WI38 (cell line): ENCODE measurements at regions not wholly inside any gene's neighbourhood (a gene's known extent, or its start where the extent isn't known, plus 50 kb on each side); places are given as distances from the start of the nearest gene placed in this dataset.

Experiments
- H3K4me3 ChIP-seq: 2 replicates; pipeline ENCODE4 v1.5.1; 2011; ENCODE audit warnings: low read depth, mild to moderate bottlenecking, control low read depth, low read length
- TF ChIP-seq, protein P1 (sequence below): IDR thresholded peaks from 2 replicates; pipeline ENCODE4 v1.5.1; 2012; ENCODE audit warnings: low read depth, mild to moderate bottlenecking, control low read depth, low read length

DNA sequence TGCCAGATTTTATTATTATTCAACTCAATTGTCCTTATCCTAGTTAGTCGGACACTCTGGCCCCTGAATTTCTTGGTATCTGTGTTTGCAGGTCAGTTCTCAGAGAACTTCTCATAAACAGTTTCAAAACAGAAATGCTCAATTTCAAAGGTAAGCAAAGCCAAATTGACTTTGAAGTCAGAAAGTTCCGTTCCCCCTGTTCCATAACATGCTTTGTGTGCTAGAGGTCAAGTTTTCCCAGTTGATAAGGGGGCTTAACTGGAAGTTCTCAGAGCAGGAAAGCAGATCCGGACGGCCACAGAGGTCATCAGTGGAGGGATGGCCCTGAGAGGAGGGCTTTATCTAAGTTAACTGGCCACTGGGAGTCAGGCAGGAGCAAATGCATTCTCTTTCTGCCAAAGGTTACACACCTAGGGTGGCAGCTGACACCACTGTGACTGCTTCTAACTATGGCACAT, 417.2 kb downstream of the COG6 start:
- TF ChIP-seq, protein P1, sequence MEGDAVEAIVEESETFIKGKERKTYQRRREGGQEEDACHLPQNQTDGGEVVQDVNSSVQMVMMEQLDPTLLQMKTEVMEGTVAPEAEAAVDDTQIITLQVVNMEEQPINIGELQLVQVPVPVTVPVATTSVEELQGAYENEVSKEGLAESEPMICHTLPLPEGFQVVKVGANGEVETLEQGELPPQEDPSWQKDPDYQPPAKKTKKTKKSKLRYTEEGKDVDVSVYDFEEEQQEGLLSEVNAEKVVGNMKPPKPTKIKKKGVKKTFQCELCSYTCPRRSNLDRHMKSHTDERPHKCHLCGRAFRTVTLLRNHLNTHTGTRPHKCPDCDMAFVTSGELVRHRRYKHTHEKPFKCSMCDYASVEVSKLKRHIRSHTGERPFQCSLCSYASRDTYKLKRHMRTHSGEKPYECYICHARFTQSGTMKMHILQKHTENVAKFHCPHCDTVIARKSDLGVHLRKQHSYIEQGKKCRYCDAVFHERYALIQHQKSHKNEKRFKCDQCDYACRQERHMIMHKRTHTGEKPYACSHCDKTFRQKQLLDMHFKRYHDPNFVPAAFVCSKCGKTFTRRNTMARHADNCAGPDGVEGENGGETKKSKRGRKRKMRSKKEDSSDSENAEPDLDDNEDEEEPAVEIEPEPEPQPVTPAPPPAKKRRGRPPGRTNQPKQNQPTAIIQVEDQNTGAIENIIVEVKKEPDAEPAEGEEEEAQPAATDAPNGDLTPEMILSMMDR: no peak
- no peak overlapping the region for H3K4me3 ChIP-seq

DNA sequence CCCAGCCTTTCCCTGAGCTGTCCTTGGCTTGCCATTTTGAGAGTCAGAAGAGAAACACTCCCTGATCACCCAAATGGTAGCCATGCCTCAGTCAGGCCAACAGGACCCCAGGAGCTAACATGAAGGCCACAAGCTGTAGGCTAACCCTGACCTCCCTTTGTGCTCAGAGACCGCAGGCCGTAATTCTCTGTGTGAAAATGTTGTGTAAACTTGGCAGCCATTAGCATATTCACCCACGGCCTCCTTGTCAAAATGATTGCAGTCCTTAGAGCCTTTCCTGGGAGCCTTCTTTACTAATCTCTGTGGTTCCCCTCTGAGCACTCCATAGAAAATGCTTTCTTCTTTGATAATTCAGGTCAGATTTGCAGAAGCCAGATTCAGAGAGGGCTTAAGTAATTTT, 418.9 kb downstream of the COG6 start:
- H3K4me3 ChIP-seq: no peak overlapping the region
- TF ChIP-seq, protein P1: no peak

DNA sequence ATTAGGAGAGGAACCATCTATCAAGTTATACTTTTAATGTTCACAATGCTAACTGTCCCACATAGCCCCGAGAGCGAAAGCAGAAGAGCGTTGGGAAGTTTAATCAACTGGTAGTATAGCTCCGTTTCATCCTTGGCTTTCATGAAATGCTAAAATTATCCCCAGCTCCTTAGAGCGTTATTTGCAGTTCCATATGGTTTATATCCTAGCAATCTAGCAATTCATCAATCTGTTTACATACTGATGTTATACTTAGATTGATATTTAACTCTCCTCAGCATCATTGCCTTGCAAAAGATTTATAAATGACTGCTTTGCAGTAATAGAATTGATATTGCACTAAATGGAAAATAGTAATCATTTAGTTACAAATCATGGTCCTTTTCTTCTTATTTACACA, 419.8 kb downstream of the COG6 start:
- TF ChIP-seq, protein P1: no peak
- no peak overlapping the region for H3K4me3 ChIP-seq

DNA sequence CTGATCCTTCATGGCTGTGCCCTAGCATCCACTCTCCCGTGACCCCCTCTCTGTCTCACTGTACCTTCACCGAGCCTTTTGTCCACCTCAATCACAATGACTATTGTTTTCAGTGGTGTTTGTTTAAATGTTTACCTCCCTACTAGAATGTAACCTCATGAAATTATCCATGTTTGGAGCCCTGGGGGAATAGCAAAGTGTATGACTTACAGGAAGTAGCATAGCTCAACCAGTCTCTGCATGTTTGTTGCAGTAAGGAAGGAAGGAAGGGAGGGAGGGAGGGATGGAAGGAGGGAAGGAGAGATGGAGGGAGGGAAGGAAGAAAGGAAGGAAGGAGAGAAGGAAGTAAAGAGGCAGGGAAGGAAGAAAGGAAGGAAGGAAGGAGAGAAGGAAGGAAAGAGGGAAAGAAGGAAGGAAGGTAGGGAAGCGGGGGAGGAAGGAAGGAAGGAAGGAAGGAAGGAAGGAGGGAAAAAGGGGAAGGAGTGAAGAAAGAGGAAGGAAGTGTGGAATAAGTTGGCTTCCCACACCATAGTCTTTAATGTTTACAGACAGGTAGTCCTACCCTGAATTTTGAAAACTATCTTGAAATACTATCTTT, 421.4 kb downstream of the COG6 start:
- TF ChIP-seq, protein P1: no peak
- no peak overlapping the region for H3K4me3 ChIP-seq

DNA sequence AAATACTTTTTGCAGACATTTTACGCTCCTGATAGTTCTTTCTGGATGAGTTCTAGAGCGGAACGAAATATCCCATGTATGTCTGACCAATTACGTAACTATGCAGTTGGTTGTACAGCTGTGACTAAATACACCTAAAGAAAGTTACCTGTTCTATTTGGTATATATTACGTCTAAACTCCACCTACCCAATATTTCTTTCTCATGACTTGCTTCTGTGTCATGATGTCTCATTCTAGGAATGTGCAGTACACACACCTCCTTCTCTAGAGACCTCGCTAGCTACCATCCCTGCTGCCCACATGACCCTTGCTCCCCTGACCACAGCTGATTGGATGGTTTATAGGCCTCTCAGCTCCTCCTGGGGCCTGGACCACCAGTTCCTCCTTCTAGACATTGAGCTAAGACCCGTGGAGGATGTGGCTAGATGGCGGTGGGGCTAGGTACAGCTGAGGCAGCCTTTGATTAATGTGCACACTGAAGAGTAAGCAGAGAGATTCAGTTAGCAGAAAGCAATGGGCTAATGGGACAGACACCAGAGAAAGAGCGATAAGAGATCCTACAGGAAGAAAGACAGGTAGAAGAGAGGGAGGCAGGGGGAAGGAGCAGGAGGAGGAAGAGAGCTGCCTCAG, 422.1 kb downstream of the COG6 start:
- H3K4me3 ChIP-seq: no peak overlapping the region
- TF ChIP-seq, protein P1: no peak

DNA sequence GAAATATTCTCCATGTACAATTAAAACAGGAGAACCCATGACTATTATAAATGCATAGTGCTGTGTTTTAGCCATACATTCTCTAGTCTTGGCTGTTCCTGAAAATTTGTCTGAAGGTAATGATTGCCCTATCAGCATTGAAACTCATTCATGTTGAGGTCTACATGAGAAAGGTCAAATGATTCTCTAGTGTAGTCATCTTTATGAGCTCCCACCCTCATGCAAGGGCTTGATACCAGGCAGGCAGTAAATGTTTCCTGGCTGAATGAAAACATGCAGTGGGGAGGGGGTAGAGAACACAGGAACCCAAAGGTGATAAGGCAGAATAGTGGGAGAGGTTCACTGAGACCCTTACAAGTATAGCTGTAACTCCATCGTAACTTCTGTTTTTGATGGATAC, 424.3 kb downstream of the COG6 start:
- no peak overlapping the region for H3K4me3 ChIP-seq
- TF ChIP-seq, protein P1: no peak

DNA sequence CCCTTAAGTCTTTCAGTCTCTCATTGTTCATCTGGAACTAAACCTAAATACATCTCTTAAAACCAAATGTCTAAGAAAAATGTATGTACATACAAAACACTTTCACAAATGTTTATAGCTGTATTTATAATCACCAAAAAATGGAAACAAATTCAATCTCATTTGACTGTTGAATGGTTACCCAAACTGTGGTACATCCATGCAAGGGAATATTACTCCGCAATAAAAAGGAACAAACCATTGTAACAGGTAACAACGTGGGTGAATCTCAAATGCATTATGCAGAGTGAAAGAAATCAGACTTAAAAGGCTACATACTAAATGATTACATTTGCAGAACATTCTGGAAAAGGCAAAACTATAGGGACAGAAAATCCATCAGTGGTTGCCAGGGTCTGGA, 425.2 kb downstream of the COG6 start:
- H3K4me3 ChIP-seq: no peak overlapping the region
- TF ChIP-seq, protein P1: no peak
